CD4-positive, alpha-beta T cell treated with Interleukin-10 for 1 hour (primary cell): ENCODE measurements at regions not wholly inside any gene's neighbourhood (a gene's known extent, or its start where the extent isn't known, plus 50 kb on each side); places are given as distances from the start of the nearest gene placed in this dataset.
"Not testable (repeated sequence)": the region's sequence is repeated elsewhere in the genome, so short reads cannot be mapped to it uniquely, and the experiment has no call there.

ENCODE experiments used
- DNase-seq: peaks from one replicate; pipeline ENCODE4 v3.0.0-alpha.2; 2020

DNA sequence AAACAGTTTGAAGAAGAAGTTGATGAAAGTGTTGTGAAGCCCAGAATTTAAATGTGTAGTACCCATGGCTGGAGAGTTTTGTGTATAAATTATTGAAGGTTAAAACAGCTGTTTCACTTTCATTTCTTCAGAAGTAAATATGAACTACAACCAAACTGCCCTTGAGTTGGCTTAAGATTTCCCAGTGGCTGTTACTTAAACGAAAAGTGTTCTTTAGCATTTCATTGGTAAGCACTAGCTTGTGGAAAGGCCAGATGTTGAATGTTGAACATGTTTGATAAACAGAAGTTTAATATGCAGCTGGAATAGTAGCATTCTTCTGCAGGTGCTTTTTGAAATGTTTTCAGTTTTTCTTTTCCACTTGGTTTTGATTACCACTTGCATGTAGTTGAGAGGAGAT lies 83.2 kb upstream of the TNRC6B start:
- DNase-seq = peak; percentile 33

DNA sequence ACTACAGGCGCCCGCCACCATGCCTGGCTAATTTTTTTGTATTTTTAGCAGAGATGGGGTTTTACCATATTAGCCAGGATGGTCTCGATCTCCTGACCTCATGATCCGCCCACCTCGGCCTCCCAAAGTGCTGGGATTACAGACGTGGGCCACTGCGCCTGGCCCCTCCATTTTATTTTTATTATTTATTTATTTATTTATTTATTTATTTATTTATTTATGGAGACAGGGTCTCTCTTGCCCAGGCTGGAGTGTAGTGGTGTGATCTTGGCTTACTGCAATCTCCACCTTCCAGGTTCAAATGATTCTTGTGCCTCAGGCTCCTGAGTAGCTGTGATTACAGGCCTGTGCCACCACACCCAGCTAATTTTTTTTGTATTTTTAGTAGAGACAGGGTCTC lies 77.8 kb upstream of the TNRC6B start:
- not testable (repeated sequence) for DNase-seq

DNA sequence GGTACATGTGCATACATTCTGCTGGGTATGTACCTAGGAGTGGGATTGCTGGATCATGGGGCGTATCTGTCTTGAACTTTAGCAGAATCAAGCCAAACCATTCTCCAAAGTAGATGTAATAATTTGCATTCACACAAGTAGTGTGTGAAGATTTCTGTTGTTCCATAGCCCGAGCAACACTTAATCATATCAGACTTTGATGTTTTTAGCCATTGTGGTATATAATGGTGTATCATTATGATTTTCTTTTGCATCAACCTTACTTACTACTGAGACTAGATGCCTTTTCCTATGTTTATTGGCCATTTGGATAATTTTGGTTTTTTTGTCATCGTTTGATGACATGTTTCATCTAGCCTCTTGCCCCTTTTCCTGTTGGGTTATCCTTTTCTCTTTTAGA lies 72.0 kb upstream of the TNRC6B start:
- DNase-seq = no peak

DNA sequence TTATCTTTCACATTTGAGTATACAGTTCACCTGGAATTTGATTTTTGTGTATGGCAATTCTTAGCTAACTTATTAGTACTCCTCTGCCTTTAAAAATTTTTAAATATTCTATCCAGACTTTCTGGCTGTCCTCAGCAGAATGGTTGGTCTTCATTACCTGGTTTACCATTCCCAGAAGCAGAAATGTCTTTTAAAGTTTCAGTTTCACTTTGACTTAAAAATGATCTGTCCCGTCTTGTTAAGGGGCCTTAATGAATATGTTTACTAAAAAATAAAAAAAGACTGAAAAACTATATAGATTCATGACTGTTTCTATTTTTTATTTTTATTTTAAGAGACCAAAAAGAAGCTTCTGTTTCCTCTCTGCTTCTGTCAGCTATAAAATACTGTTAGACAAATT lies 70.5 kb upstream of the TNRC6B start:
- peak; percentile 21 for DNase-seq

DNA sequence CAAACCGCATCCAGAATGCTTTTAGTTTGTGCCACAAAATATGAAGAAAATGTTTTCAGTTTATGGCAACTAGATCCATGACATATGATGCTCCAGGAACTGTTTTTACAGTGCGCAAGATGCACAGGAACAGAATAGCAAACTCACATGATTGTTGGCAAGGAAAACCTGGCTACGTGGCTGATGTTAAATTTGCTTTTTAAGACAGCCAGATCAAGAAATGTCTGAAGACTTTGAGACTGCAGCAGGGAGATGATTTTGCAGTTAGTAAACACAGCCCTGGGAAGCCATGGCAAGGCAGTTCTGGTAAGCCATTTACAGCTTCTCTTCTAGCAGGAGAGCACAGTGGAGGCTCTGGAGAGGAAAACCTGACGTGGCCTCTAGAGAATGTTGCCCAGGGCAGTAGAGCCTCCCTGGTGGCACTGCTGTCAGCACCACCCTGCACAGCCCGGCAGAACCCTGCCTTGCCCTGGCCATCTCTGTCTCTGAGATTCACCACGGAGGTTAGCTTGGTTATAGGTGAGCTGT lies 69.8 kb upstream of the TNRC6B start:
- DNase-seq = peak; percentile 18

DNA sequence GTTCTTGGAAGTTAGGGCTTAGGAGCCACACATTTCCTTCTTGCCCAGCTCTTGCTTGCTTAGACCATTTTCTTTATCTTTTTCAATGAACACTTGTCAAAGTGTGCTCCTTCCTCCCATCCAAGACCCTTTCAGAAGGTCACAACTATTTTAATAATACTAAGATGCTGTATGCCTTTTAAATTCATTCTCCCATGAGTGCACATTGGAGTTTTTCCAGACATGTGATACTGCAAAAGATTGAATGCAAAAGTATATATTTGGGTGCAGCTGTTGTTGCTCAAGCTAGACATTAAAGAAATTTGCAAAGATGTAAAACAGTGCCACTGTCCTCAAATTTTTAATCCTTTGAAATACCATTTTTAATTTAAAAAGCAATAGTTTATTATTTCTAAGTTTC lies 69.3 kb upstream of the TNRC6B start:
- no peak for DNase-seq

DNA sequence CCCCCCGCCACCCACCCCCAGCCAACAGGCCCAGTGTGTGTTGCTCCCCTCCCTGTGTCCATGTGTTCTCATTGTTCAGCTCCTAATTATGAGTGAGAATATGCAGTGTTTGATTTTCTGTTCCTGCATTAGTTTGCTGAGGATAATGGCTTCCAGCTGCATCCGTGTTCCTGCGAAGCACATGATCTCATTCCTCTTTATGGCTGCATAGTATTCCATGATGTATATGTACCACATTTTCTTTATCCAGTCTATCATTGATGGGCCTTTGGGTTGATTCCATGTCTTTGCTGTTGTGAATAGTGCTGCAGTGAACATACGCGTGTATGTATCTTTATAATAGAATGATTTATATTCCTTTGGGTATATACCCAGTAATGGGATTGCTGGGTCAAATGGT lies 68.8 kb upstream of the TNRC6B start:
- DNase-seq = not testable (repeated sequence)

DNA sequence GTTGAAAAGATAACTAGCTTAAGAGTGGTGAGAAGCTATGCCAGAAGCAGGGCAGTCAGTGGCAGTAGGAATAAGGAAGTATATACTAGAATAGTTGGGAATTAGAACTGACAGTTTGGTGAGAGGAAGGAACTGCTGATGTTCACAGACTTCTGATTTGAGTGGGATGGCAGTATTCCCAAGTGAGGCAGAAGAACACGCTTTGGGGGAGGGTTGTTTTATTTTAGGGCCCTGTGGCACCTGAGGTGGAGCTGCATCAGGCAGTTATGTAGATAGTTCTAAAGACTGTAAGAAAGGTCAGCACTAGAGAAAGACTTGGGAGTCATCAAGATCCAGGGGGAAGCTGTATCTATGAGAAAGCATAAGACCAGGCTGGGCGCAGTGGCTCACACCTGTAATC lies 66.3 kb upstream of the TNRC6B start:
- DNase-seq = no peak

DNA sequence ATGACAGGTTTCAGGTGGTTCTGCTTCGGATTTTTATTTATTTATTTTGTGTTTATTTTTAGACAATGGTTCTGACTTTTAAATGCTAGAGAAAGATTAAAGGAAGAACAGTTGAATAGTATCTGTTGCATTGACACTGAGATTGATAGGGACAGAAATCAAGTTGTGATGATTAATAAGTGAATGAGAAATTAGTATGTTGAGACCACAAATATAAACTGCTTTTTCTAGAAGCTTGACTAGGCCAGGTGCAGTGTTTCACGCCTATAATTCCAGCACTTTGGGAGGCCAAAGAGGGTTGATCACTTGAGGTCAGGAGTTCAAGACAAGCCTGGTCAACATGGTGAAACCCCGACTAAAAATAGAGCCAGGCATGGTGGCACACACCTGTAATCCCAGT lies 65.1 kb upstream of the TNRC6B start:
- DNase-seq = no peak

DNA sequence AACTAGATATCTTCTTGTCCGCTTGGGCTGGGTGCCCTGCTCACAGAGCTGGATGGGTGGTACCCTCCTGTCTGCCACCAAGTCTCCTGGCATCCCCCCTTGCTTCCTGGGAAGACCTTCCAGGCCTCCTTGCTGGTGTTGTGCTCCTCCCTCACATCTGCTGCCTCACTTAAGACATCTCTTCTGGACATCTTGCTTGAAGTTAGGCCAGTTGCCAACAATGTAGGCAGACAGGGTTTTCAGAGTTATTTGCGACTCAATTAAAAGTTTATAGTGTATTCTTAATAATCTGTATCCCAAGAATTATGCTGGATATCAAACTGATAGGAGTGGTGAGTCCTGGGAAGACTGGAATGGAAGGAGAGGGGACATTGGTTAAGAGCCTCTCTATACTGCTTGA lies 64.0 kb upstream of the TNRC6B start:
- DNase-seq = no peak

DNA sequence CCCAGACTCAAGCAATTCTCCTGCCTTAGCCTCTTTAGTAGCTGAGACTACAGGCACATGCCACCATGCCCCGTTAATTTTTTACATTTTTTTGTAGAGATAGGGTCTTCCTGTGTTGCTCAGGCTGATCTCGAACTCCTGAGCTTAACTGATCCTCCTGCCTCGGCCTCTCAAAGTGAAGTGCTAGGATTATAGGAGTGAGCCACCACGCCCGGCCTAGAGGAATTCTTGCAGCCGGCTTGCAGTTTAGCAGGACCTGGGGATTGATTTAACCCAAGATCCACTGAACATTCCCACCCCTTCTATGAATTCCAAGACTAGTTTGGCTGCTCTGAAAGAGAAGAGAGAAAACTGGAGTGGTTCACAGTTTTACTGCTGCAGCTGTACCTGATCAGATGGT lies 63.3 kb upstream of the TNRC6B start:
- DNase-seq = no peak

DNA sequence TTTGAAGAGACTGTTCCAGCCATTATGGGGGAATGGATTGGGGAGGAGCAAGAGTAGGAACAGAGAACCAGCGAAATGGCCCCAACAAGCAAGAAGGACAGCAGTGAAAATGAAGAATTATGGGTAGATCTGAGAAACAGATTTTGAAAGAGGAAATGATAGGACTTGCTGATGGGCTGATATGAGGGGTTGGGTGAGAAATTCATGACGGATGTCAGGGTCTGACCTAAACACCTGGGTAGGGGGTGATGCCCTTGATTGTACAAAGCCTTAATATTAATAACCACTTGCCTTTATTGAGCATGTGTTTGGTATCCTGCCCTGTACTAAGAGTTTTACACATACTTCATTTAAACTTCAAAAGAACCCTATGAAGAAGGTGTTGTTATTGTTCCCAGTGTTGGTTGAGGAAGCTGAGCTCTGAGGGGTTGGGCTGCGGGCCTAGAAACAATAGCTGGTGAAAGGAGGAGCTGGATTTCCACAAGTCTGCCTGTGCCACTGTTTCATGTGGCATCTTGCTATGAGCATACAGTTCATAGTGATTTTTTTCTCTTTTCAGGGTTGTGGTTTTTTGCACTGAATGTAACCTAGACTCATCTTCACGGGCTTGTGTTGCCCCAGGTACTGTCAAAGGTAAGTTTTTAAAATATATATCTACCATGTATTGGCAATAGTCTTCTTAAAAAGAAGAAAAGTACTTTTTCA lies 61.1 kb upstream of the TNRC6B start:
- peak; percentile 66 for DNase-seq

DNA sequence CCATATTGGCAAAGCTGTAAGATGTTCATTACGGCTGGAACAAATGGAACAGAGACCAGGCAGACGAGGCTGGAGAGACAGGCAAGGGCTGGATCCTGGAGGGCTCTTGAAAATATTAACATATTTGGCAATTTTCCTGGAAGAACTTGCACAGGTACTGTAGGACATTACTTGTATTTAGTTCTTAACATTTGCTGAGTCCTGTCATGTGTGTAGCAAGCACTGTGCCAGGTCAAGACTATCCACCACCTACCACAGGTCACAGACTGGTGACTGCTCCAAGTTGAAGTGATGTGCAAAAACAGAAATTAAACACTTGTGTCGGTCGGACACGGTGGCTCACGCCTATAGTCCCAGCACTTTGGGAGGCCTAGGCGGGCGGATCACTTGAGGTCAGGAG lies 58.7 kb upstream of the TNRC6B start:
- DNase-seq = no peak

DNA sequence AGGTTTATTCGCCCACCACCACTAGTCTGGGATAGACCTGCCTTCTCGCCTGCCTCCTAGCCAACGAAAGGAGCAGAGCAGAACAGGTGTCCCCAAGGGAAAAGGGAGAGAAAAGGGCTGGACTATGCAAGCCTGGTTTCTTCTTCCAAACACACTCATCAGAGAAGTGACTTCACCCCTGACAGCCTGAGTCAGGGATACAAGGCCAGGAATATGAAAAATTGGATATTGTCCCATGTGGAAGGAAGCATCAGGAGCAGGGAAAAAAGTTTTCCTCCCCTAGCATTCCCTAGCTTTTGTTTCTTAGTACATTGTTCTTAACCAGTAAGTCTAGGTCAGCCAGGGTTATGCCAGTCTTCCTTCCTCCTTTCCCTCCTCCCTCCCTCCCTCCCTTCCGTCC lies 56.9 kb upstream of the TNRC6B start:
- no peak for DNase-seq

DNA sequence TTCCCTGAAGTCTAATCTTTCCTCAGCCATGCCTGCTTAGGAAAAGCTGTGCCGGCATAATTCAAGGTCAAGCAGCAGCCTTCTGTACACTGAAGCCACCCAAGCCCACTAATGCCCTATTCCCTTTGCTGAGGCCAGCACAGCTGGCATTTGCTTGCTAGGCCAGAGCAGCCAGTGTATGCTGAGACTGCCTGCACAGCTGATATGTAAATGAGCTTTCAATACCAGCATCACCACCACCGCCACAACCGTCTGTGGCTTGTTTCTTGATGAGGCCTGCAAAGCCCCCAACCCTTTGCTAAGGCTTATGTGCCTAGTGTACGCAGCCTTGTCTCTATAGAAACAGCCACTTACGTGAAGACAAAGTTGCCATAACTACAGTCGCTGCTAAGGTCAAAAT lies 56.3 kb upstream of the TNRC6B start:
- DNase-seq = peak; percentile 10

DNA sequence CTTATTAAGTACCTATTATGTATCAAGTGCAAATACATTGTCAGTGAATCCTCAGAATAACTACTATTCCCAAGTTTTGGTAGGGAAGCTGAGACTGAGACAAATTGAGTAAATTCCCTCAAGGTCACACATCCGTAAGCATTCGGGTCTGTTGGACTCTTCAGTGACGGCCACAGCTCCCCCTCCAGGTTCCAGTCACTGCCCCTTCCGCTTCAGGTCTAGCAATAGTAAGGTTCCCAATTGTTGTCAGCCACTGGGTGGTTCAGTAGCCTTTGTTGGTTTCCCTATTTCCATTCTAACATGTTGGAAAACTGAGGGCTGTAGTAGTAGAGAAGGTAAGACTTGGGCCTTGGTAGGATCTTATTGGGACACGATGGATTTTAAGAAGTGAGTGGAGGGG lies 54.9 kb upstream of the TNRC6B start:
- no peak for DNase-seq

DNA sequence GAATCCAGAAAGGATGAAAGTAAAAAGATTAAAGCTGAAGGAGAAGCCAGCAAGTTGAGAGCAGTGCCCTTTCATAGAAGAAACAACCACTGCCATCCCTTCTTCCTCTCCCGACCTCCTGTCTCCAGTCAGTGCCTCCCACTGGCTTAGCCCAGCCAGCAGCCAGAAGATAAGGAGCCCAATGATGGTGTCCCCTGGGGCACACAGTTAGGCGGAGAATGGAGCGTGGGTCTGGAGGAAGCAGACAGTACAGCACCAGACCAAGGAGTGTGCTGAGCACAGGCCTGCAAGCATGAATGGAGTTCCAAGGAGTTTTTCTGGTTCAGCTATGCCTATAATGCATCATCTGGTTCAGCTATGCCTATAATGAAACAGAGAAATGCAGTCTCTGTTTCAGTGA lies 54.3 kb upstream of the TNRC6B start:
- no peak for DNase-seq
